ENCODE measurements at regions not wholly inside any gene's neighbourhood (a gene's known extent, or its start where the extent isn't known, plus 50 kb on each side); places are given as distances from the start of the nearest gene placed in this dataset.

DNA sequence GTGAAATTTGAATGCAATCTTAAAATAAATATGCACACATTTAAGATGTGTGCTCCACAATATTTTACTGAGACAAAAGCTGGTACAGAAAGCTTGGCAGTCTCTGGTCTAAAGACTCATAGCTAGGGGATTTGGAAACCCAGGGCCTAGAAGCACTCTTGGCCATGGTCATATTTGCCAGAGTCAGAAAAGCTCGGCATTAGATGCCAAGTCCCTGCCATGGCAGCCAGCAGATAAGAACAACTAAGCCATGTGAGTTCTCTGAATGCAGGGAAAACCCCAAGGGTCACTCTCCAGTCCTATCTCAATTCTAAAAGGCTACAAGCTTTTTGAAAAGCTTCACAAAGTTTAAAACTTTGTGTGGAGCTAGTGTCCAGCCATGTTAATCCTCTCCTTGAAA is 119.5 kb downstream of the FAM114A2 start:
- H3K36me3 Mint-ChIP-seq (ENCODE audit: unreplicated experiment), result peaks cover 8% of the 10 kb centered on the region
- H3K27me3 Mint-ChIP-seq (ENCODE audit: unreplicated experiment), result no peaks in the 10 kb centered on the region
- no peak overlapping the region for H3K27ac Mint-ChIP-seq (ENCODE audit: unreplicated experiment)
- no peak overlapping the region for H3K4me3 Mint-ChIP-seq (ENCODE audit: unreplicated experiment)
- TF ChIP-seq, protein P1, sequence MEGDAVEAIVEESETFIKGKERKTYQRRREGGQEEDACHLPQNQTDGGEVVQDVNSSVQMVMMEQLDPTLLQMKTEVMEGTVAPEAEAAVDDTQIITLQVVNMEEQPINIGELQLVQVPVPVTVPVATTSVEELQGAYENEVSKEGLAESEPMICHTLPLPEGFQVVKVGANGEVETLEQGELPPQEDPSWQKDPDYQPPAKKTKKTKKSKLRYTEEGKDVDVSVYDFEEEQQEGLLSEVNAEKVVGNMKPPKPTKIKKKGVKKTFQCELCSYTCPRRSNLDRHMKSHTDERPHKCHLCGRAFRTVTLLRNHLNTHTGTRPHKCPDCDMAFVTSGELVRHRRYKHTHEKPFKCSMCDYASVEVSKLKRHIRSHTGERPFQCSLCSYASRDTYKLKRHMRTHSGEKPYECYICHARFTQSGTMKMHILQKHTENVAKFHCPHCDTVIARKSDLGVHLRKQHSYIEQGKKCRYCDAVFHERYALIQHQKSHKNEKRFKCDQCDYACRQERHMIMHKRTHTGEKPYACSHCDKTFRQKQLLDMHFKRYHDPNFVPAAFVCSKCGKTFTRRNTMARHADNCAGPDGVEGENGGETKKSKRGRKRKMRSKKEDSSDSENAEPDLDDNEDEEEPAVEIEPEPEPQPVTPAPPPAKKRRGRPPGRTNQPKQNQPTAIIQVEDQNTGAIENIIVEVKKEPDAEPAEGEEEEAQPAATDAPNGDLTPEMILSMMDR (IDR thresholded peaks at IDR 0.05; ENCODE audit: partially characterized antibody, unreplicated experiment), result no peak
- H3K9me3 Mint-ChIP-seq (ENCODE audit: unreplicated experiment), result peaks cover 2% of the 10 kb centered on the region
- no peaks in the 10 kb centered on the region for H3K4me1 Mint-ChIP-seq (ENCODE audit: low read depth, unreplicated experiment)
- DNase-seq, result no peak

DNA sequence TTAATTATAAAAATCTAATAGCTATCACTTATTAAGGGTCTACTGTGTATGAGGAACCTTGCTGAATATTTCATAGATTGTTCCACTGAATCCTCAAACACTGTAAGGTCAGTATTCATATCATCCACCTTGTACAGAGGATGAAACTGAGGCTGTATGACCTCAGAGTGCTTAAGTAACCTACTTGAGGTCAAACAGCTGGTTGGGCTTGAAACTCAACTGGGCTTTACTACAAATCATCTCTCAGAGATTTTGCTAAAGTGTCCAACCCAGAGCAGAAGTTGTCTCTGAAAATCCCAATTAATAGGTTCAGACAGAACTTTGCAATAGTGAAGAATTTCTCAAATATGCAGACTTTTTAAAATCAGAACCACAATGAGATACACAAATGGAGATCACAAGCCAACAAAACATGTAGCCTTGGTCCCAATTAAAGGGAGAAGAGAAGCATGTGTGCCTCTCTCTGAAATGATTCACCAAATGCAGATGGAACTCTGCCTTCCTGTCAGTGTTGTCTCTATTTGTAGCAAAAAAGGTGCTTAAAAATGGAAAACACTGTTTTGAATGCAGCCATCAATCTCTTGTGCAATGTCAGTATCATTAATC is 131.4 kb downstream of the FAM114A2 start:
- Mint-ChIP-seq H3K27ac (ENCODE audit: unreplicated experiment) (no peak overlapping the region), H3K27me3 (ENCODE audit: unreplicated experiment) (no peaks in the 10 kb centered on the region), H3K4me1 (ENCODE audit: low read depth, unreplicated experiment) (peaks cover 13% of the 10 kb centered on the region), H3K9me3 (ENCODE audit: unreplicated experiment) (no peaks in the 10 kb centered on the region), H3K36me3 (ENCODE audit: unreplicated experiment) (no peaks in the 10 kb centered on the region), H3K4me3 (ENCODE audit: unreplicated experiment) (no peak overlapping the region)
- no peak for DNase-seq
- TF ChIP-seq, protein P1 (IDR thresholded peaks at IDR 0.05; ENCODE audit: partially characterized antibody, unreplicated experiment), result no peak

DNA sequence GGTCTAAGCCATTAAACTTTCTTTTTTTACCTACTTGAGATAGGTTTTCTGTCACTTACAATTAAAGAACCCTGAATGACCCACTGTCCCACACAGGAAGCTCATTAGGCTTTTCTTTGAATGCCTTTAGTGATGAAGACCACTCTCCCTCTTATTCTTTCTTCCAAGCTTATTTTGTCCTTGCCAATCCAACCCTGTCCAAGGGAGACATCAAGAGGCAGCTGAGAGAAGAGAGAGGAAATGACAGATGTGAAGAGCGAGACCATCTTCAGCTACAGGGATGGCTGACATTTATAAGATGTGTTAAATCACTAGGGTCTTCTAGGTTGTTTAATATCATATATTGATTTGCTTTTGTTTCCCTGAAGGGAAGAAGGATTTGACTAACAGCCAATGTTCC is 133.5 kb downstream of the FAM114A2 start:
- no peaks in the 10 kb centered on the region for H3K27me3 Mint-ChIP-seq (ENCODE audit: unreplicated experiment)
- H3K9me3 Mint-ChIP-seq (ENCODE audit: unreplicated experiment), result no peaks in the 10 kb centered on the region
- TF ChIP-seq, protein P1 (IDR thresholded peaks at IDR 0.05; ENCODE audit: partially characterized antibody, unreplicated experiment), result no peak
- no peak overlapping the region for H3K27ac Mint-ChIP-seq (ENCODE audit: unreplicated experiment)
- no peak overlapping the region for H3K4me3 Mint-ChIP-seq (ENCODE audit: unreplicated experiment)
- peaks cover 13% of the 10 kb centered on the region for H3K4me1 Mint-ChIP-seq (ENCODE audit: low read depth, unreplicated experiment)
- no peaks in the 10 kb centered on the region for H3K36me3 Mint-ChIP-seq (ENCODE audit: unreplicated experiment)
- no peak for DNase-seq

DNA sequence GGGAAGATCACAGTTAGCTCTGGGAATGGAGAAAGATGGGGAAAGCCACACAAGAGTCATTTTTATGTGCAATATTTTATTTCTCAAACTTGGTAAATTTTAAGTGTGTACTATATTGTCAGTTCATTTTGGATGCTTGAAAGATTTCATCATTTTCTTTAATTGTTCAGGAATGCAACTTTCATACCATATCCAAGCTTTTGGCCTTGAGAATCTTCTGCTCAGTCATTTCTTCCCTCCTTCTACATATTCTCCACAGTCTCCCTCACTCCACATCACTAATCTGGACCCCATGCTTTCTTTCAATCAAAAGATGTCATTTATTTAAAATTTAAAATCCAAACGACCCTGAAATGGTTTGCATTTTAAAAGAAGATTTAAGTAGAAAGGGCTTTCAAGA is 135.4 kb downstream of the FAM114A2 start:
- TF ChIP-seq, protein P1 (IDR thresholded peaks at IDR 0.05; ENCODE audit: partially characterized antibody, unreplicated experiment), result no peak
- H3K27ac Mint-ChIP-seq (ENCODE audit: unreplicated experiment), result no peak overlapping the region

DNA sequence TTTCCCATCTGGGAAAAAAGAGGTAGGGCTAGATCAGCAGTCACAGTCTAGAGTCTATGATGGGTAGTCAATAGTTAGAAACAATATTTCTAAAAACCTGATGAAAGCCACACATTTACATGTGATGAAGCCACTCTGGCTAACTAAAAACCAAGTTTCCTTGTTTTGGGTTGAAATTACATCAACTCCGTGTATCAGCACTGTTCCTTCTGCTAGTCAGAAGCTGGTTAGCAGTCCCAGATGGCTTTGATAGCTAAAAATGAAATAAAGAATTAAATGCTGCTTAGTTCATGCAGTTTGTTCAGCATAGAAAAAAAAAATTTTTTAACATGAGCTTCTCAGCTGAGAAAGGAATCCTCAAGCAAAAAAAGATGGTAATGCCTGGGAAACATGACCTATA is 136.7 kb downstream of the FAM114A2 start:
- H3K36me3 Mint-ChIP-seq (ENCODE audit: unreplicated experiment), result no peaks in the 10 kb centered on the region
- H3K27me3 Mint-ChIP-seq (ENCODE audit: unreplicated experiment), result no peaks in the 10 kb centered on the region
- no peak overlapping the region for H3K27ac Mint-ChIP-seq (ENCODE audit: unreplicated experiment)
- no peak overlapping the region for H3K4me3 Mint-ChIP-seq (ENCODE audit: unreplicated experiment)
- no peaks in the 10 kb centered on the region for H3K9me3 Mint-ChIP-seq (ENCODE audit: unreplicated experiment)
- TF ChIP-seq, protein P1 (IDR thresholded peaks at IDR 0.05; ENCODE audit: partially characterized antibody, unreplicated experiment), result no peak
- DNase-seq, result no peak
- peaks cover 13% of the 10 kb centered on the region for H3K4me1 Mint-ChIP-seq (ENCODE audit: low read depth, unreplicated experiment)

More for the DNA sequence above, 135.4 kb downstream of the FAM114A2 start:
- H3K36me3 Mint-ChIP-seq (ENCODE audit: unreplicated experiment), result no peaks in the 10 kb centered on the region
- no peak for DNase-seq
- peaks cover 13% of the 10 kb centered on the region for H3K4me1 Mint-ChIP-seq (ENCODE audit: low read depth, unreplicated experiment)
- H3K9me3 Mint-ChIP-seq (ENCODE audit: unreplicated experiment), result no peaks in the 10 kb centered on the region
- no peaks in the 10 kb centered on the region for H3K27me3 Mint-ChIP-seq (ENCODE audit: unreplicated experiment)
- H3K4me3 Mint-ChIP-seq (ENCODE audit: unreplicated experiment), result no peak overlapping the region
